H1 (cell line): ENCODE measurements at regions not wholly inside any gene's neighbourhood (a gene's known extent, or its start where the extent isn't known, plus 50 kb on each side); places are given as distances from the start of the nearest gene placed in this dataset.

Experiments used
- ATF2 ChIP-seq: IDR thresholded peaks from 2 replicates; pipeline ENCODE4 v1.6.1; 2012; ENCODE audit warnings: low read length, inconsistent platforms

- no peak for TF ChIP-seq ATF2
- TF ChIP-seq, all 59 proteins: peak for 0
Observed at GRCh38 chr10:89992575-89992974, 291.2 kb downstream of the KIF20B start (continued).
